ENCODE measurements at regions not wholly inside any gene's neighbourhood (a gene's known extent, or its start where the extent isn't known, plus 50 kb on each side); places are given as distances from the start of the nearest gene placed in this dataset.

- TF ChIP-seq, protein P1, sequence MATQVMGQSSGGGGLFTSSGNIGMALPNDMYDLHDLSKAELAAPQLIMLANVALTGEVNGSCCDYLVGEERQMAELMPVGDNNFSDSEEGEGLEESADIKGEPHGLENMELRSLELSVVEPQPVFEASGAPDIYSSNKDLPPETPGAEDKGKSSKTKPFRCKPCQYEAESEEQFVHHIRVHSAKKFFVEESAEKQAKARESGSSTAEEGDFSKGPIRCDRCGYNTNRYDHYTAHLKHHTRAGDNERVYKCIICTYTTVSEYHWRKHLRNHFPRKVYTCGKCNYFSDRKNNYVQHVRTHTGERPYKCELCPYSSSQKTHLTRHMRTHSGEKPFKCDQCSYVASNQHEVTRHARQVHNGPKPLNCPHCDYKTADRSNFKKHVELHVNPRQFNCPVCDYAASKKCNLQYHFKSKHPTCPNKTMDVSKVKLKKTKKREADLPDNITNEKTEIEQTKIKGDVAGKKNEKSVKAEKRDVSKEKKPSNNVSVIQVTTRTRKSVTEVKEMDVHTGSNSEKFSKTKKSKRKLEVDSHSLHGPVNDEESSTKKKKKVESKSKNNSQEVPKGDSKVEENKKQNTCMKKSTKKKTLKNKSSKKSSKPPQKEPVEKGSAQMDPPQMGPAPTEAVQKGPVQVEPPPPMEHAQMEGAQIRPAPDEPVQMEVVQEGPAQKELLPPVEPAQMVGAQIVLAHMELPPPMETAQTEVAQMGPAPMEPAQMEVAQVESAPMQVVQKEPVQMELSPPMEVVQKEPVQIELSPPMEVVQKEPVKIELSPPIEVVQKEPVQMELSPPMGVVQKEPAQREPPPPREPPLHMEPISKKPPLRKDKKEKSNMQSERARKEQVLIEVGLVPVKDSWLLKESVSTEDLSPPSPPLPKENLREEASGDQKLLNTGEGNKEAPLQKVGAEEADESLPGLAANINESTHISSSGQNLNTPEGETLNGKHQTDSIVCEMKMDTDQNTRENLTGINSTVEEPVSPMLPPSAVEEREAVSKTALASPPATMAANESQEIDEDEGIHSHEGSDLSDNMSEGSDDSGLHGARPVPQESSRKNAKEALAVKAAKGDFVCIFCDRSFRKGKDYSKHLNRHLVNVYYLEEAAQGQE (IDR thresholded peaks at IDR 0.05), result no peak
- no peak for TF ChIP-seq MAFK (IDR thresholded peaks at IDR 0.05; ENCODE audit: partially characterized antibody)
- TF ChIP-seq KDM1A (IDR thresholded peaks at IDR 0.05; ENCODE audit: low read depth), result no peak
- TF ChIP-seq, protein P2, sequence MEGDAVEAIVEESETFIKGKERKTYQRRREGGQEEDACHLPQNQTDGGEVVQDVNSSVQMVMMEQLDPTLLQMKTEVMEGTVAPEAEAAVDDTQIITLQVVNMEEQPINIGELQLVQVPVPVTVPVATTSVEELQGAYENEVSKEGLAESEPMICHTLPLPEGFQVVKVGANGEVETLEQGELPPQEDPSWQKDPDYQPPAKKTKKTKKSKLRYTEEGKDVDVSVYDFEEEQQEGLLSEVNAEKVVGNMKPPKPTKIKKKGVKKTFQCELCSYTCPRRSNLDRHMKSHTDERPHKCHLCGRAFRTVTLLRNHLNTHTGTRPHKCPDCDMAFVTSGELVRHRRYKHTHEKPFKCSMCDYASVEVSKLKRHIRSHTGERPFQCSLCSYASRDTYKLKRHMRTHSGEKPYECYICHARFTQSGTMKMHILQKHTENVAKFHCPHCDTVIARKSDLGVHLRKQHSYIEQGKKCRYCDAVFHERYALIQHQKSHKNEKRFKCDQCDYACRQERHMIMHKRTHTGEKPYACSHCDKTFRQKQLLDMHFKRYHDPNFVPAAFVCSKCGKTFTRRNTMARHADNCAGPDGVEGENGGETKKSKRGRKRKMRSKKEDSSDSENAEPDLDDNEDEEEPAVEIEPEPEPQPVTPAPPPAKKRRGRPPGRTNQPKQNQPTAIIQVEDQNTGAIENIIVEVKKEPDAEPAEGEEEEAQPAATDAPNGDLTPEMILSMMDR (IDR thresholded peaks at IDR 0.05), result no peak
- TF ChIP-seq ESRRA (IDR thresholded peaks at IDR 0.05; ENCODE audit: borderline replicate concordance, low read length), result no peak
- no peak for TF ChIP-seq HOXA7 (CRISPR knock-in tag; IDR thresholded peaks at IDR 0.05)
- no peak for TF ChIP-seq CBX8 (IDR thresholded peaks at IDR 0.05)
- no peak for TF ChIP-seq JUN (IDR thresholded peaks at IDR 0.05)
Observed at GRCh38 chr16:59665618-59666220, 931.6 kb upstream of the GOT2 start.
